ENCODE measurements at regions not wholly inside any gene's neighbourhood (a gene's known extent, or its start where the extent isn't known, plus 50 kb on each side); places are given as distances from the start of the nearest gene placed in this dataset.

DNA sequence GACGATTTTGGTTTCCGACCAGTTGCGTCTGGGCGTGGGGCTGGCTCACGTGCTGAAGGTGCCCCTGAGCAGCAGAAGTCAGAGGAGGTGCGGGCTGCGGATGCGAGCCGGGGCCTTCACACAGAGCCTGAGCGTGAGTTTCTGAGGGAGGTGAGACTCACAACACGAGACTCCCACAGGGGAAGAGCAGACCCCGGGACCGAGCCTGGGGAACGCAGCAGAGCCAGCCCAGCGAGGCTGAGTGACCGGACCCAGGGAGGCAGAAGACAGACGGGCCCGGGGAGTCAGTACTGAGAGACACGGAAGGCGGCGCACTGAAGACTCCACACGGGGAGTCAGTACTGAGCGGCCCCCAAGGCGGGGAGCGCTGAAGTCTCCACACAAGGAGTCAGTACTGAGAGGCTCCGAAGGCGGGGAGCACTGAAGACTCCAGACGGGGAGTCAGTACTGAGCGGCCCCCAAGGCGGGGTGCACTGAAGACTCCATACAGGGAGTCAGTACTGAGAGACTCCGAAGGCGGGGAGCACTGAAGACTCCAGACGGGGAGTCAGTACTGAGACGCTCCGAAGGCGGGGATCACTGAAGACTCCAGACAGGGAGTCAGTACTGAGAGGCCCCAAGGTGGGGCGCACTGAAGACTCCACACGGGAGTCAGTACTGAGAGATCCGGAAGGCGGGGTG lies 77.8 kb downstream of the DLL1 start:
- DNase-seq (ENCODE audit: low read depth) = no peak

DNA sequence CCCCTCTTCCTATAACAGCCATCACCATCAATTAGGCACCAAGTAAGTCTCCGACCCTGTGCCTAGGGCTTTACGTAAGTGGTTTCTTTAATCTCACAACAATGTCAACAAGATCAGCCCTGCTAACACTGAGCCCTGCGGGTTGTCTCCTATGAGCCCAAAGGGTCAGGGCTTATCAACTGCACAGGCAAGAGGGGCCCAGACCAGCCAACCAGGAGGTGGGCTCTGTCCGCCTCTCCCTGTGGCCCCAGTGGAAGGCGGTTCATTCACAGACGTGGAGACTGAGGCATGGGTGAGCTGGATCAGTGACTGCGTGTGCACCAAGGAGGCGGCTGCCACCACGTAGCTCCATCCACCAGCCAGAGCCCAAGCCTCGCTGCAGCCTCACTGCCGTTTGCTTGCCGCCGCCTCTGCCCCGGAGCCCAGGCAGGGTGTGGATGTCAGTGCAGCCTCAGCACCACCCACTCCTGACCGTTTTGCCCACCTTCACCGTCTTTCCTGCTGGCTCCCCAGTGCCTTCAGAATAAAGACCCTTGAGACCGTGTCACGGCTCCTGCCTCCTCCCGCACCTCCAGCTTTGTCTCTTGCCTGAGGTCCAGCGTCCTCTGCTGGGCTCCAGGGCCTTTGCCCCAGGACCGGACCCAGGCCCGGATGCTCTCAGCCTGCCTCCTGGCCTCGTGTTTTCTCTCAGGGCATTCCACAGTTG lies 78.7 kb downstream of the DLL1 start:
- DNase-seq (ENCODE audit: low read depth) = no peak

DNA sequence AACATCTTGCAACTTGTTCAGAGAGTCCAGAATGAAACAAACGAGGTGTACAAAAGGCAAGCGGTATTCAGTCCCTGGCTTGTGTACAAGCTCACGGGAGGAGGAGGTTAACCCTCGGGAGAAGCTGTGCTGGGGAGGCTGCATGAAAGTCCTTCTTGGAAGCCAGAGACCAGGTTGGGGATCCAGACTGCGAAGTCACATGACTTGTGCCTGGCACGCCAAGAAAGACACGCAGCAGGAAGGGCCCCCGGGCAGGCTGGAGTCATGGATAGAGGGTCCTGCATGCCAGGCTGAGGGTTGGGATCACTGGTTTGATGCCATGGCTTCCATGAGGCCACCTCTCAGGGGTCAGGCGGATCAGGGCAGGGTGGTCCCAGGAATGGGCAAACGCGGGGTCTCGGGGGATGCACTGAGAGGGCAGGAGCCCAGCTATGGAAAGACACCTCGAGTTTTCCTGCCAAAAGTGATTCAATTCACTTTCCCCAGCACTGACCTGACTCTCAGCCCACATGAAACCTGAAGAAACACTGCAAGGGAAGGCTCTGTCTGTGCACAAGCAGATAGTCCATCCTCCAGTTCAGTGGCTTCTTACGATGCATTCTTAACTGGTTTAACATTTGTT lies 79.4 kb downstream of the DLL1 start:
- no peak for DNase-seq (ENCODE audit: low read depth)

DNA sequence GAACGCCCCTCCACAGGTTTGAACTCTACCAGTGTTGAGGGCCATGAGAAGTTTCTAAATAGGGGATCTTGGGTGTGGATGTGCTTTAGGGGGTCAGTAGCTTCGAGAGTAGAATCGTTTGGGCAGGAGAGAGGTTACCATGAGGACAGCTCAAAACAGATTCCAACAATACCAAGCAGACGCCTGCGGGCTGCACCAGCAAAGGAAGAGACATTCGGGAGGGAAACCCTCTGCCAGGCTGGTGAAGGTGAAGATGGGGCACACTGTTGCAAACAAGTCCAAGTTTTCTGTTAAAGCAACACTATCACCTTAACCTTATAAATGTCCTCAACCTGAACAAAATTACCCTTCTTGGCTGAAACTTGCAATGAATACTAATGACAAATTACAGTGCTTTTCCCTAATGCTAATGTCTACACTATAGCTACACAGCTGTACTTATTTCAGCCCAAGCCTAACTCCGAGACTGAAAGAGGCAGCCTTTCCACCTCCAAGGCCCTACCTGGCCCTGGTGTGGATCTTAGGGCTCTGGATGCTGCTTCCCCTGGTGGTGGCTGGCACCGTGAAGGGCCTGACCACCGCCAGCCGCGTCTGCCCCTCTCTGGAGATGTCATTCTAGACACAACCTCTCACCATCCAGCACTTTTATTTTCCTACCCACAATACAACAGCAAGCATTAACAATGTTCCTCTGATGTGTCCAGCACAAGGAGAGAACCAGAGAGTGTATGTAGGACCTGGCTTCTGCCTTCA lies 80.1 kb downstream of the DLL1 start:
- no peak for DNase-seq (ENCODE audit: low read depth)

DNA sequence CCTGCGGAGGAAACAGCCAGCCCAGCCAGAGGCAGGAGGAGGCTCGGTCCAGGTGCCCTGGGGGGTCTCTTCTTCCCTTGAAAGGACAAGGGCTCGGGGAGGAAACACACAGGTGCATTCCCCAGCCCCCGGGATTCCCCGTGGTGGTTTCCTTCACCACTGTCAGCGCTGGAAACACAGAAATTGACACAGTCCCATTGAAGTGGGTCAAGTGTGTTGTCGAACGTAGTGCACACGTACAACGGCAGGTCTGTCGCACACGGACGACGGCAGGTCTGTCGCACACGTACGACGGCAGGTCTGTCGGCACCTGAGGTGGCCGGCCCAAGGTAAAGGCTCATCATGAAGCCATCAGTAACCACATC lies 80.9 kb downstream of the DLL1 start:
- DNase-seq (ENCODE audit: low read depth) = no peak

DNA sequence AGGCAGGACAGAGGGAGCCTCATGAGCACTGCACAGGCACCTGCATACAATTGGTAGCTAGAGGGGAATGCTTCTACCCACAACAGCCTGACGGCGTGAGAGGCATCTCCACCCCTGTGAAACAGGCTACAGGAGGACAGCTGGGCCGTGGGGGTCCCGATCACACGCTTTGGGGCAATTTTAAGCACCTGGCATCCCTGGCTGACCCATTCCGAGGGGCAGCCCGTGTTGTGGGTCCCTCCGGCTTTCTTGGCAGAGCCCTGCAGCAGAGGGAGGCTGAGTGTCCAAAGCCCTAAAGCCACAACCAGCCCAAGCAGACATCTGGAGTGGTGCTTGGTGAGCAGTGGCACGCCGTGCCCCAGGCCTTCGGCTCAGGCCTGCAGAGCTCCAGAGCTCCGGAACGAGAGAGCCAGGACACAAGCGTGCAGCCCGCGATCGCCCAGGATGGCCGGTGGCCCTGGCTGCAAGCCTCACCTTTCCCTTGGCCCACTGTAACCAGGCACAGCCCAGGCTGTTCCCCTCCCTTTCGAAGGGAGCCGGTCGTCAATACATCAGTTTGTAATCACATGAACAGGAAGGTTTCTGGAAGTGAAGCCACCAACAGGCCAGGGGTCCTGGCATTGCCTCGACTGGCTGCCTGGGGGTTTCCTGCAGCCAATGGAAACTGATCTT lies 81.4 kb downstream of the DLL1 start:
- DNase-seq (ENCODE audit: low read depth) = no peak

DNA sequence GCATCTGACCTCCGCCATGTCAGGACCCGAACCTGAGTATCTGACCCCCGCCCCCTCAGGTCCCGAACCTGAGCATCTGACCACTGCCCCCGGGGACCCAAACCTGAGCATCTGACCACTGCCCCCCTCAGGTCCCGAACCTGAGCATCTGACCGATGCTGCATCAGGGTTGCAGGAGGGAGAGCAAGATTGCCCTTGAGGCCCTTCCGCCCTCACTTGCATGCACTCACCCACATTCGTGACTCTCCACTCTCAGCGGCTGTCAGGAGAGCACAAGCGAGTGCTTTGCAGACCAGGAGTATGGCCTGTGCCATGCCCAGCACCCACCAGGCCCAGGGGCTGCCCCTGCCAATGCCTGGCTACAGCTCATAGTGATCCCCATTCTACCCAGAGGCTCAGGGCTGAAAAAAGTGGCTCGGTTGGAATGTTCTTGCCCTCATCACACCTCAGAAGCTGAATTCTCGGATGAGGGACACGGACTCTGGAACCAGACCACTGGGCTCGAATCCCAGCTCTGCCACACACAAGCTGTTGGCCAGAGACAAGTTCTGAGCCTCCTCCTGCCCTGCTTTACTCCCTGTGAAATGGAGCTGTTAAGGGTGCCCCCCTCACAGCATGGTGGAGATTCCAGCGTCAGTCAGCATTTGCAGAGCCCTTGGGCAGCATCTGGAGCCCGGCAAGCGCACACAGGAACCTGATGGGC lies 82.1 kb downstream of the DLL1 start:
- DNase-seq (ENCODE audit: low read depth) = no peak

DNA sequence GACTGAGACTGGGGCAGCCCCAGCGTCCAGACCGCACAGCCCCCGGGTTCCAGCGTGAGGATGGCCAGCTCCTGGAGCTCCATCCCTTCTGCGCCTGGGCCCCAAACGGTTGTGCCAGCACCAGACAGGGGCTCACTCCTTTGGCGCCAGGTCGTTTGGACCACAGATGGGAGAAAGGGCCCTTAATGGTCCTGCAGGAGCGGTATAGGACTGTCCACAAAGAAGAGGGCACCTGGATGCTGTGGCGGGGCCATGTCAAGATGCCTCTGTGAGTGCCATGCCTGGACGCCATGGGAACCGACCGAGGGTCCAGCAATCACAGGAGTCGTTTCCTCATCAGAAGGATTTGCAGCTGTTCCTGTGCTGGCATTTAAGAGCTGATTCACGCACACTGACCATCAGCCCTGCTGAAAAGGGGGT lies 82.7 kb downstream of the DLL1 start:
- no peak for DNase-seq (ENCODE audit: low read depth)

DNA sequence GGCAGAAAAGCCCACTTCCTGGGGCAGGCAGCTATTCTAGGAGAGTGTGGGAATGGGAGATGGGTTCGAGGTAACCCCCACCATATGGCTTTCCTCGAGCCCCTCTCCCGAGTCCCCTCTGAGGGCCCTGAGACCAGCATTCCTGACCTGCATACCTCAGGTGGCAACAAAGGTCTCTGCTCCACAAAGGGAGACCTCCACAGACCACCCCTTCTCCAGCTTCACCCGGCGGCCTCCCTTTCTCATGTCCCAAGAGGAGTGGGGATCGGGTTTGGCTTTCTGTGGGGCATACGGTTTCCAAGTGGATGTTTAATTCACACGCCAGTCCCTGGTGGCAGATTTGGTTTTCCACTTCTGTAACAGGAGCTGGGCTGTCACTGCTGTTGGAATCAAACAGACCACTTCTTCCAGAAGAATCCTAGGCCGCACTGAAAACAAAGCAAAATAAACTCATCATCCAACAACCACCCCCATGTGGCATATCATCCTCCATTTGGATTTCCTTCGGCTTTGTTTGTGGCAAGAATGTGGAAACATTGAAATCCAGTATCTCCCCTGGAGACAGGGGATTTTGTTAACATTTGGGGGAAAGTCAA lies 83.2 kb downstream of the DLL1 start:
- no peak for DNase-seq (ENCODE audit: low read depth)

DNA sequence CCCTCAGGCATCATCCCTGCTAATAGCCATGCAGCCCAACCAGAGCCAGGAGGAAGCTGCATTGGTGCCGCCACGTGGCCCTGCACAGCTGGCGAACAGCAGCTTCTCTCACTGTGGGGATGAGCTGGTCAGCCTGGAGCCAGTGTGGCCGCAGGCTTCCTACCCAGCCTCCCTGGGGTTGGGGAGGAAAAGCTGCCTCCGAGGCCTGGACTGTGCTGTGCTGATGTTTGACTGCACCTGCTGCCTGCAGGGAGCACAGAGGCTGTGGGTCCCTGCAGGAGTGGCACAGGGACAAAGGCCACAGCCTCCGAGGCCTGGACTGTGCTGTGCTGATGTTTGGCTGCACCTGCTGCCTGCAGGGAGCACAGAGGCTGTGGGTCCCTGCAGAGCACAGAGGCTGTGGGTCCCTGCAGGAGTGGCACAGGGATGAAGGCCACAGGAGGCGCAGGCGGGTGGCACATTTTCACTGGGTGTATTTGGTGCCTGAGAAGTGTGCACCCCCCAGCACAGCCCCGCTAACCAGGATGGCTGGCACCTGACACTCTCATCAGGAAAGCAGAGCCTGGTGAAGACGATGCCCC lies 83.9 kb downstream of the DLL1 start:
- no peak for DNase-seq (ENCODE audit: low read depth)

DNA sequence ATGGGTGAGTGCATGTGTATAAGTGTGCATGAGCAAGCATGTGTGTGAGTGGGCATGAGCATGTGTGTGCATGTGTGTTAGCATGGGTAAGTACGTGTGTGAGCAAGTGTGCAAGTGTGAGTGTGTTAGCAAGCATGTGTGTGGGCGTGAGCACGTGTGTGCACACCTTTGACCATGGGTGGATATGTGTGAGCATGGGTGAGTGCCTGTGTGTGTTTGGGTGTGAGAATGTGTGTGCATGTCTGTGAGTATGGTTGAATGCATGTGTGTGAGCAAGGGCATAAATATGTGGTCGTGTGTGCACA lies 84.6 kb downstream of the DLL1 start:
- DNase-seq (ENCODE audit: low read depth) = no peak

DNA sequence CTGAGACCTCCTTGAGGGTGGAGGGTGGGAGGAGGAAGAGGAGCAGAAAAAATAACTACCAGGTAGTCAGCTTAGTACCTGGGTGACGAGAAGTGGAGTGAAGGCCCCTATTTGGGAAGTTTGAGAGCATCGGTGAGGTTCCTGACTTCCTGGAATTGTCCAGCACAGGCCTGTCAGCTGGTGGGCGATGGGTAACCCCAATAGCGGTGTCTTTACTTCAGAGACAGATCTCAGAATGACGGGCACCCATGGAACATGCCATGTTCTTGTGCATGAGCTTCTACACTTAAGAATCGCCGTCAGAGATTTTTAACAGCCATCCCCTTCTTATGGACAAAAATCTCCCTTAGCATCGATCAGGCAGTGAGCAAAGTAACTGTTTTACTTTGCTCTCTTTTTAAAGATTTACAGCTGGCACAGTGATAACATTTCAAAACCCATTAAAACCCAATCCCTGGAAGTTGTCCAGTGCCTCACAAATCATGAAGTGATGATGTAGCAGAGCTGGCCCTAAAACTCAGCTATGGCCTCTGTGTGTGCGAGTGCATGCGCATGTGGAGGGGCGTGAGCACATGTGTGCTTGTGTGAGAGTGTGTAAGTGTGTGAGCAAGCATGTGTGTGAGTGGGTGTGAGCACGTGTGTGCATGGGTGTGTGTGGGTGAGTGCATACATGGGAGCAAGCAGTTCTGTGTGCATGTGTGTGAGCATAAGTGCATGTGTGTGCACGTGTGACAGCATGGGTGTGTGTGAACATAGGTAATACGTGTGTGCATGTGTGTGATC lies 85.2 kb downstream of the DLL1 start:
- no peak for DNase-seq (ENCODE audit: low read depth)

DNA sequence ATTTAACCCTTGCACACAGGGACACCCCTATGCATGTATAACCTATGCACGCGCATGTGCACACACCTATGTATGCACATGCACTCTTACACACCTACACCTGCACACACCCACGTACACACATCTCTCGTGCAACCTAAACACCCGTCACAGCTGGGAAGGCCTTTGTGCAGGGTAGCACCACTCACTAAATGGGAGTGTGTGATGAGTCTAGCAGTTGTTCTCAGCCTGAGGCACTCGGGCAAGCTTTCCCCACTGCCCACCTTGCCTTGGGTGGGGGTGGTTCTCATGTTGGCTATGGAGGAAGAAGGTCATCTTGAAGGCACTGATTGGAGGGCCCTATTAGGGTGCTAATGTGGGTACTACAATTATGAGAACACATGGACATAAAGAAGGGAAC lies 85.8 kb downstream of the DLL1 start:
- DNase-seq (ENCODE audit: low read depth) = no peak

DNA sequence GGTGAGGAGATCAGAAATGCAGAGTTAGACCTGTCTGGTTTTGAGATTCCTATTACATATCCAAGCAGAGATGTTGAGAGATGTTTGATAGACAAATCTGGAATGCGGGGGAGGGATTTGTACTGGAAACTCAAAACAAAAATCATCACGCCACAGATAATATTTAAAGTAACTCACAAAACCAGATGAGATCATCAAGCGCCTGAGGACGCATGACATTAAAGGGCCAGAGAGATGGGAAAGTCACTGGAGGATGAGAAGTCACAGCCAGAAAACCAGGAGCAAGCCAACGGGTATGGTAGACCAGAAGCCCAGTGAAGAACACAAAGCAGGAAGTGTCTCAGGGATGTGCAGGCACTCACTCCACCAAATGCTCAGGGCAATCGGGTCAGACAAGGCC lies 87.7 kb downstream of the DLL1 start:
- no peak for DNase-seq (ENCODE audit: low read depth)

DNA sequence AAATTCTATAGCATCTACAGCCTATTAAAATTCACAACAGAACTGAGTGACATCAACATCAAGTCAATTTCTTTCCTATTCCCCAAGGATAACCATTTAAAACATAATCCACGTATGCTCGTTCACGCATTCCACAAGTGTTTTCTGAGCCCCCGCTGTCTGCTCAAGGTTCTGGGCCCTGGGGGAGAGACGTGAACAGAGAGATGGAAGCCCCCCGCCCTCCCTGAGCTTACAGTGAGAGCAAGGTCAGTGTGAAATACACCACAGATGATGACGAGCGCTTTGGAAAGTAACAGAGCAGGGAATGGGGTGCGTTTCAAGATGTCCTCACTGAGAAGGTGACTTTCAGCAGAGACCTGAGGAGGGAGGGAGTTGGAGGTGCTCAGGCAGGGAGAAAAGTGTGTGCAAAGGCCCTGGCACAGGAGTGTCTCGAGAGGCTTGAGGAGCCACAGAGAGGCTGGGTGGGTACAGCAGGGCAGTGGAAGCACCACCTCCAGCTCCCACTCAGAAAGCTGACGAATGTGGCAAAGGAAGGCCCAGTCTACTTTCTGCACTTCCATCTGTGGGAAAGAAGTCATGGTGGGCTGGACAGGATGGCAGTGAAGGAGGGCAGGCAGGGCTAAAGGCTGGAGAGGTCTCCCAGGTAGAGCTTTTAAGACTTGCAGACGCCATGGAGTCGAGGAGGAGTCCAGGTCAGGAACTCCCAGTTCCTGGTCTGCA lies 88.3 kb downstream of the DLL1 start:
- DNase-seq (ENCODE audit: low read depth) = no peak

DNA sequence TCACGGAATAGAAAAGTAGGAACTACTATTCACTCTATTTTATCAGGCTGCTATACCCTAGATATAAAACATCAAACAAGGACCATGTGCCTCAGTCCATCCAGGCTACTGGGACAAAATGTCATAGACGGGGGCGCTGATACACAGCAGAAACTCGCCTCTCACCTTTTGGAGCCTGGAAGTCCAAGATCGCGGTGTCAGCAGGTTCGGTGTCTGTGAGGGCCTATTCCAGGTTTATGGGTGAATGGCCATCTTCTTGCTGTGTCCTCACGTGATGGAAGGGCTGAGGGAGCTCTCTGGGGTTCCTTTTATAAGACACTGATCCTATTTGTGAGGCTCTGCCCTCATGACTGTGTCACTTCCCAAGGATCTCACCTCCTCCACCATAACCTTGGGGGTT lies 89.5 kb downstream of the DLL1 start:
- no peak for DNase-seq (ENCODE audit: low read depth)

DNA sequence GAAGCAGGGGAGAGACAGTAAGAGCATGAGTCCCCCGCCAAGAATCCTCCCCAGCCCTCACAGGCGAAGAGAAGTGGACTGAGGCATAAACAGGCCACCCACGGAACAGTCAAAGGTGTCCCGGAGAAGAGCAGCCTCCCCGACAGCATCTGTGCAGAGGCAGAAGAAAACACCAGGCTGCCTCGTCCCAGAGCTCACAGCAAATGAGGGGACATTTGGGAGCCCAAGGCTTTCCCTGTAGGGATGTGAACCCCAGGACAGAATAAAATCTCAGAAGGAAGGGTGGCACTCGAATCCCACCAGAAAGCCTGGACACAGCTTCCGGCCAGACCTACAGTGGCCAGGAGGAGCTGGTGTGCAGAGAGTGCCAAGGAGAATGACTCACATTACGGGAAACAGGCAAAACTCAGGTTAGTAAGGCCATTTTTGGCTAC lies 90.4 kb downstream of the DLL1 start:
- no peak for DNase-seq (ENCODE audit: low read depth)

DNA sequence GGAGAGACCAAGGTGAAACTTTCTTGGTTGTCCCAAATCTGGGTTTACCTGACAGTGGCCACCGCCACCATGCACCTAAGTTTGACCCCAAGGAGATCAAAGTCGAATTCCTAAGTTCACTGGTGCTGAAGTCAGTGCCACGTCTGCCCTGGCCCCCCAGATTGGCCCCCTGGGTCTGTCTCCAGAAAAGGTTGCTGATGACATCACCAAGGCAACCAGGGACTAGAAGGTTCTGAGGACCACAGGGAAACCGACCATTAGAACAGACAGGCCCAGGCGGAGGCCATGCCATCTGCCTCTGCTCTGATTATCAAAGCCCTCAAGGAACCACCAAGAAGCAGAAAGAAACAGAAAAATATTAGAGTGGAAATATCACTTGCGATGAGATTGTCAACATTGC lies 91.2 kb downstream of the DLL1 start:
- DNase-seq (ENCODE audit: low read depth) = no peak

DNA sequence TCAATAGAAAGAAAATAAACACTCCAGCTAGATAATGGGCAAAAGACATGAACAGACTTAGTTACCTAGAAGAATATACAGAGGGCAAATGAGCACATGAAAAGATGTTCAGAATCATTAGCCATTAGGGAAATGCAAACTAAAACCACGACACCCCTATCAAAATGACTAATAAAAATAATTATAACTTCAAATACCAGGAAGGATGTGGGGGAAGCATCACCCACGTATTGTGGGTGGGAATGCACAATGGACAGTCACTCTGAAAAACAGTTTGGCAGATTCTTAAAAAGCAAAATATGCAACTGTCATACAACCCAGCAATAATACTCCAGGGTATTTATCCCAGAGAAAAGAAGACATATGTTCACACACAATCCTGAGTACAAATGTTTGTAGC lies 92.6 kb downstream of the DLL1 start:
- no peak for DNase-seq (ENCODE audit: low read depth)
